Kidney capillary endothelial cell (primary cell): ENCODE measurements at regions not wholly inside any gene's neighbourhood (a gene's known extent, or its start where the extent isn't known, plus 50 kb on each side); places are given as distances from the start of the nearest gene placed in this dataset.

Source experiments
- DNase-seq: peaks from one replicate; pipeline ENCODE4 v3.0.0-alpha.2; 2018; ENCODE audit warnings: low spot score

DNA sequence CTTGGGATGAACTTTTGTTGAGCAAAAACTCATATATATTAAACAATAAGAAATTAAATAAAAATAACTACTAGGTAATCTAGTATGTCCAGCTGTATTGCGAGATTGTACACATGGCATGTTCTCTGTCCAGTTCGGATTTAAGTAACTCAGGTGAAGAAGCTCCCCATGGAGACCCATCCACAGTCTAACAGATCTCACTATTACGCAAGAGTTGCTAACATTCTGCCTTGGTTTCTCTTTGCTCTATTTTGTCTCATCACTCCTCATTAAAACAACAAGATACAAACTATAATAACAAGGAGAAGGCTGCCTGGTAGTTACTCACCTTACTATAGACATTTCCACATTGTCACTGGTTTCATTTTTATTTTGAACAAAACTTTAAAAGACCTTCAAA is 1372.3 kb upstream of the CELF2 start:
- DNase-seq = no peak

DNA sequence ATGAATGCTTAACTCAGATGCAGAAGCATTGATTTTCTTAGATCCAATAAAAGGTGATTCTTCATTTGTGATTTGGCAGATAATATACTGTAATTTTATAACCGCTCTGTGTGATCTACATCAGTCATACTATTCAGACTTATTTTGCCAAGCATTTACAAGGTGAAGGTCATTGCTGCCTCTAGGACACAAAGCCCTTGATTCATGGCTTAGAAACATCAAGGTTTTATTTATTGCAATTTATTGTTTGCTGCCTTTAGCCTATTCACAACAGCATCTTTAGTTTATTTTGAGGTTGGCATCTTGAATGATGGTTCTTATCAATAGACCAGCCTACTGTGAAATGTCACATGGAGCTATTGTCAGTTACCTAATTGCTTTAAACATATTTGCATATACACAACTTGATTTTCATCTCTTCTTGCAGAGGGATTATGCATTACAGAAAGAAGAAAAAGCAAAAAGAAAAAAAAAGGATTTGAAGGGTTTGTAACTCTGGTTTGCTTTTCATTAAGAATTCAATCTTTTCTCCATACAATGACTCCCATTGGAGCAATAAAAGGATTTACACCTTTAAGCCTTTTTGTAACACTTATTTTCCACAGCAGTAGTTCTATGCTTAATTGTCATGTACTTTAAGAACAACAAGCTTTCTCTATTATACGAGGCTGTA is 1371.6 kb upstream of the CELF2 start:
- DNase-seq = no peak

DNA sequence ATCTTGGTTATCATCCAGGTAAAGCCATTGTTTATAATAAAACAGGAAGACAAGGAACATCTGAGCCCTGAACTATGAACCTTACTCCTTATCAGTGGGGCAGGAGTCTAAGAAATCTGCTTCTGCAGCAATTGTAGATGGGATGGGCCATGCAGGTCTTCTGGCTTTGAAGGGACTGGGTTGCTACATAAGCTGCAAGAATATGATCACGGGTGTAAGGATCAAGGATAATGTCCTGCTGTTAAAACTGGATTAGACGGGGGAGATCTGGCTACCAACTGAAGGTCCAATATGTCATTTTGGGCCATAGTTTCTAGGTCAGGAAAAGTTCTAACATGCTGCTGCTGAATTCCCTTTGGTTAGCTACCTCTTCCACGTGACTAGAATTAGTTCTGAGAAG is 1363.4 kb upstream of the CELF2 start:
- DNase-seq = no peak

GRCh38 chr10:9656386-9656785 is 1361.3 kb upstream of the CELF2 start:
- no peak for DNase-seq

GRCh38 chr10:9656996-9657395 is 1360.7 kb upstream of the CELF2 start:
- DNase-seq = no peak

DNA sequence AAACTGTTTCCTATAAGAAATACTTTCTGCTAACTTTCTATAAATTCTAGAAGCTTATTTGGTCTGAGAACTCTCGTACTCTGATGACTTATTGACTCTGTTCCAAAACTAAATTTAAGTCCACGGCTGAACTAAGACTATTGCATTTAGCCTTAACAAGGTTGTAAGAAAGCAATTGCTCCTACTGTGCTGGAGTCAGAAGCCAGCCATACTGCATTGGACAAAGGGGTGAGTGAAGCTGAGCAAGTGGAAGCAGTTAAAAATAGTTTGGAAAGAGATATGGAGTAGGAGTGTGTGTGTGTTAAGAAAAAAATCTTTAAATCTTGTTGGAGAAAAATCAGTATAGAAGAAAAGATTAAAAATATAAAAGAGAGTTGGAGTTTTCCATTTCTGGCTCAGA is 1360.1 kb upstream of the CELF2 start:
- DNase-seq = no peak

GRCh38 chr10:9668411-9668810 is 1349.3 kb upstream of the CELF2 start:
- DNase-seq = no peak

DNA sequence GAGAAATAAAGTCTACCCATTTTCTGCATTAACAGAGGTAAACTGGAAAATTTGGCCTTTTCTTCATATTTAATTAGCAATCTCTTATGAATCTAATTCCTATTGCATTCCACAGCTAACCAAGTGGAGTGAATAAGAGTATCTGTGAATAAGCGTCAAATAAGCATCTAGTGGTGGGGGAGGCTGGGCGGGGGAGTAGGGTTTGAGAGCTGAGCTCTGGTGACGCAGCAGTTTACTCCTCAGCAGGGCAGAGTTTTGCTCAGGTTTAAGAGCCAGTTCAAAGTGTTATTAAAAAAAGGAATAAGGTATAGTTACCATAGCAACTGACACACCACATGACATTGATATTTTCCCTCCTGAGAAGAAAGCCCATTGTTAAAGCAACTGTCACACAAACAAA is 1346.8 kb upstream of the CELF2 start:
- no peak for DNase-seq

GRCh38 chr10:9681655-9682054 is 1336.0 kb upstream of the CELF2 start:
- no peak for DNase-seq

DNA sequence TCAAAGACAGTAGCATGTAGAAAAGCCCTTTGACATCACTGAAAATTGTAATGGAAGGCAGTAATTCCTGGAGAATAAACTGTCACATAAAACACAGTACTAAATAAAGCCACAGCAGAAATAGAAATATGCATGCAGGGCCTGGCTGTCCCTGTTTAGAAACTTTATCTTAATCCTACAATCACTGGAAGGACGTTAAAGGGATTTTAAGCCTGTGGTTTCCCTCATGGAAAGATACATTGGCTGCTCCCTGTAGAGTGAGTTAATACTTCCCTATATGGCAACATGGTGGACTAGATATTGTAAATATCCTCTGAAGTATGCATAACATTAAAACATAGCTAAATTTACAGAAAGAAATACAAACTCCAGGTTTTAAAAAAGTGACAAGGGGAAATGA is 1334.9 kb upstream of the CELF2 start:
- no peak for DNase-seq

DNA sequence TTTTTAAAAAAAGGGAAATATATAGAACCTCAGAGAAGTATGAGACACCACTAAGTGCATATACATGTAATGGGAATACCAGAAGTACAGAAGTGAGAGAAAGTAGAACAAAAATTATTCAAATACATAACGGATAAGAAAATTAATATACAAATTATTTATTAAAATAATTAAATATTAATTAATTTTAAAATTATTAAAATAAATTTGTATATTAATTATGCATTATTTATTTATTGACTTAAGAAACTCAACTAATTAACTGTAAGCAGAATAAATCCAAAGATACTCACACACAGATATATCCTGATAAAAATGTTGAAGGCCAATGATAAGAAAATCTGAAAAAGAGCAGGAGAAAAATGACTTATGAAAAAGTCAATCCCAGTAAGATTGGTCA is 1333.5 kb upstream of the CELF2 start:
- DNase-seq = no peak

- no peak for DNase-seq
These were observed 1332.1 kb upstream of the CELF2 start for GRCh38 chr10:9685596-9685995.

DNA sequence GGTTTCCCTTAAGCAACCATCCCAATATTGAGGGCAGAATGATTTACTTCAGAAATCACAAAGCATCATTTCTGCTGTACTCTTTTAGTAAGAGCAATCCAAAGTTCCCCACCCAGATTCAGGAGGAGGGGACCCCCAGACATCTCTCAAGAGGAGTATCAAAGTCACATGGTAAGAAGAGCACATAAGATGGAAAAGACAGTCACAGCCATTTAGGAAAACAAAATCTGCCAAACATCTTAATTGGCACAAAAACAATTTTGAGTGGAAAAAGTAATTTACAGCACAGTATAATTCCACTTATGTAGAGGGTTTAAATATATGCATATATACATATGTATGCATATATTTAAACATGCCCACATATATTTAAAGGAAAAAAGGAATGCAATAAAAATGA is 1329.0 kb upstream of the CELF2 start:
- DNase-seq = no peak

DNA sequence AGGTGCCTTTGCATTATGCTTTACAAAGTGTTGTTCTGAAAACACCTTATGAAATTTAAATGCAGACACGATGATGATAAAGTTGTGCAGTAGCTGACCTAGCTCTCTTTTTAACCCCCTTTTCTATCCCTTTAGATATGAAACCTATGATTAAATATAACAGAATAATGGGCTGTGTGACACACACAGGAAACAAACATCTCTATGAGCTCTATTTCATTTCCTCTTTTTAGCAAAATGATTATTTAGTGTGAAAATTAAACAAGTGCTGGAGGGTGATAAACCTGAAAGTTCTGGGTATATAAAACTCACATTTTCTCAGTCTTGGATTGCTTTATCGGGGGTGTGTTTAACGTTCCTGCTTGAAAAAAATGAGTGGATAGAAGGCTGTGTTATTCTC is 1310.5 kb upstream of the CELF2 start:
- DNase-seq = no peak

DNA sequence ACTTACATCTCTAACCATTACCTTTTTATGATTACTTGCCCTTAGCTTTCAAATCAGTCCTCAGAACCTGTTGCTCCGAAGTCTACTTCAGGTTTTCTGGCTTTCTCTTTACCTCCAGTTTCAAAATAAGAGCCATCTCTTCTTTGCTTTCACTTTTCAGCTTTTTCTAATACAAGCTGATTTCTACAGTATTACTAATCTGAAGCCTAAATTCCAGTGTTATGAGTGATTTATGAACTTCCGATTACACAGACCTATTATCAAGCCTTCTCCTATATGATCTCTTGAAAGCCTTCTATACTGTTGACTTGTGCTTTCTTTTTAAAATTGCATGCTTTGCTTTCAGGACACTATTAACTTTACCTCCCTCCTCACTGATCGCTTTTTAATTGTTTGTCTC is 1307.8 kb upstream of the CELF2 start:
- DNase-seq = no peak

DNA sequence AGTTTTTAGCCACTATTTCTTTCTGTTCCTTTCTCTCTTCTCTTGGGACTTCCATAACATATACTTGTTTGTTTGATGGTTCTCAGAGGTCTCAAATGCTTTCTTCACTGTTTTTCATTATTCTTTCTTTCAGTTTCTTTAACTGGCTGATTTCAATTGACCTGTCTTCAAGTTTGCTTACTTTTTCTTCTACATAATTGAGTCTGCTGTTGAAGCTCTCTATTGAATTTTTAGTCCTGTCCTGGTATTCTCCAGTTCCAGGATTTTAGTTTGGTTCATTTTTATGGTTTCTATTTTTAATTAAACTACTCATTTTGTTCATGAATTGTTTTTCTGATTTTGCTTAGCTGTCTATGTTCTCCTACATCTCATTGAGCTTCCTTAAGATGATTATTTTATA is 1305.3 kb upstream of the CELF2 start:
- DNase-seq = no peak

DNA sequence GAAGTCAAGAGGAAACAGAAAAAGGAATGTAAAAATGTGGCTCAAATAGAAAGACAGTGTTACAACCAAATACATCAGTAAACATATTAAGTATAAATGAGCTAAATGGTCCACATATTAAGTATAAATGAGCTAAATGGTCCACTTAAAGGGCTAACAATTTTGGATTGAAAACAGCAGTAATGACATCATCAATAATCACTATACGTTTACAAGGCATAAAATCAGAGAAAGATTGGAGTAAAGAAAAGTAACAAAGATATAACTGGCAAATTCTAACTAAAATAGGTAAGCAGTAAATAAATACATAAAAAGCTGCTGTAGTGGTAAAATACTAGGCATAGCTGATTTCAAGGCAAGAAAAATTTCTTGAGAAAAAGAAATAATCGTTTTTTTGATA is 1298.4 kb upstream of the CELF2 start:
- DNase-seq = no peak

GRCh38 chr10:9733766-9734165 is 1283.9 kb upstream of the CELF2 start:
- no peak for DNase-seq

DNA sequence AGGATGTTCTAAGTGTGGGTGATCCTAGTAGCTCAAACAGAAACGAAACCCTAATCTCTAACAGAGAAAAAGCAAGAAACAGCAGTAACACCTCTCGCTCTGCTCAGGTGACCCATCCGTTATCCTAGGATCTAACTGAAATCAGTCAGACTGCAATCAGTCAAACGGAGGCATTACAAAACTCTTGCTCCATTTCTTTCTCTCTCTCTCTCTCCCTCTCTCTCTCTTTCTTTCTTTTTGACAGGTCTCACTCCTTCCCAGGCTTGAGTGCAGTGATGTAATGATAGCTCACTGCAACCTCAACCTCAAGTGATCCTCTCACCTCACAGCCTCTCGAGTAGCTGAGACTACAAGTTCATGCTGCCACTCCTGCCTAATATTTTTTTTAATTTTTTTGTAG is 1283.5 kb upstream of the CELF2 start:
- DNase-seq = no peak

- DNase-seq = no peak
These were observed 1281.9 kb upstream of the CELF2 start for GRCh38 chr10:9735731-9736130.

- DNase-seq = no peak
These were observed 1274.0 kb upstream of the CELF2 start for GRCh38 chr10:9743639-9744038.

DNA sequence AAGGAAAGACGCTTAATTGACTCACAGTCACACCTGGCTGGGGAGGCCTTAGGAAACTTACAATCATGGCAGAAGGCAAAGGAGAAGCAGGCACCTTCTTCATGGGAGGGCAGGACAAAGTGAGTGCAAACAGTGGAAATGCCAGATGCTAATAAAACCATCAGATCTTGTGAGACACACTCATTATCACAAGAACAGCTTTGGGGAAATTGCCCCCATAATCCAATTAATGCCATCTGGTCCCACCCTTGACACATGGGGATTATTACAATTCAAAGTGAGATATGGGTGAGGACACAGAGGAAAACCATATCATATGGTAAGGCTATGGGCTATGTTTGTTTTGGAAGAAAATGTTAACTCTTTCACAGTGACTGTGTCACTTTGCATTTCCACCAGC is 1272.5 kb upstream of the CELF2 start:
- no peak for DNase-seq

DNA sequence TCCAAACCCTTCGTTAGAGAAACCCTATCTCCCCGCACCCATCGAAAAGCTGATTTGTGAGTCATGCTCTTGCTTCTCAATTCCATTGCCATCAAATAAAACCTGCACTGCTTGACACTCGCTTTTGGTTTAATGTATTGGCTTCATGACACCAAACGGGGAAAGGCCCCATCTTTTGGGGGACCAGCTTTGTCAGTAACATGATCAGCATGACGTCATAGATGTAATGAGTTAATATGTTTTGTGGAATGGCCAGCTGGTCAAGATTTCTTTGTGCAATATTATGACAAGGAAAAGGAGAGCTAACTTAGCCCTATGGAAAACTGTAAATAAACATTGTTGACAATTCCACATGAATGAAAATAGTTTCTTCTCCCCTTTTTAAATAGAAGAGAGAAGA is 1260.5 kb upstream of the CELF2 start:
- DNase-seq = no peak

DNA sequence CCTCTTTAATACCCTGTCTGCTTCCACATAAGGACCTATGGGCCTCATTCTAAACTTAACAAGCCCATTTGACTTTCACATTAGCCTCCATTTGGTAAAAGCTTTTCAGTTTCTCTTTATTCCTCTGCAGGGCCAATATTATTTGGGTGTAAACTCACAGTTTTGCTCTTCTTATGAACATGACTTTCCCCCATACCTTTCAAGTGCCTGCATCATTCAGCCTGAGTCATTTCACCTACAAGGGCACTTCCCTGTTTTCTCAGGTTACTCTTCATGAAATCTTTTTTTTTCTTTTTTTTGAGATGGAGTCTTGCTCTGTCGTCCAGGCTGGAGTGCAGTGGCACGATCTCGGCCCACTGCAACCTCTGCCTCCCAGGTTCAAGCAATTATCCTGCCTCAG is 1258.1 kb upstream of the CELF2 start:
- DNase-seq = no peak
